ENCODE measurements at regions not wholly inside any gene's neighbourhood (a gene's known extent, or its start where the extent isn't known, plus 50 kb on each side); places are given as distances from the start of the nearest gene placed in this dataset.

GRCh38 chr11:19602891-19603290 lies 109.7 kb upstream of the NAV2 start:
- no peak overlapping the region for H3K9ac ChIP-seq (ENCODE audit: low read depth, low read length)
- no peaks in the 10 kb centered on the region for H3K27me3 ChIP-seq (ENCODE audit: insufficient read depth, low read length)
- H3K9me3 ChIP-seq (ENCODE audit: insufficient read depth, low read depth, low read length), result no peaks in the 10 kb centered on the region
- H3K36me3 ChIP-seq (ENCODE audit: insufficient read depth, low read depth, low read length), result no peaks in the 10 kb centered on the region
- H3K4me3 ChIP-seq (ENCODE audit: low read length), result no peak overlapping the region
- no peaks in the 10 kb centered on the region for H3K4me1 ChIP-seq (ENCODE audit: insufficient read depth, low read length)
- H3K27ac ChIP-seq (ENCODE audit: low read length), result no peak overlapping the region

GRCh38 chr11:19602406-19602805 lies 110.2 kb upstream of the NAV2 start:
- Histone ChIP-seq H3K4me3 (ENCODE audit: low read length) (no peak overlapping the region), H3K9ac (ENCODE audit: low read depth, low read length) (no peak overlapping the region), H3K36me3 (ENCODE audit: insufficient read depth, low read depth, low read length) (no peaks in the 10 kb centered on the region), H3K27ac (ENCODE audit: low read length) (no peak overlapping the region), H3K4me1 (ENCODE audit: insufficient read depth, low read length) (no peaks in the 10 kb centered on the region), H3K9me3 (ENCODE audit: insufficient read depth, low read depth, low read length) (no peaks in the 10 kb centered on the region), H3K27me3 (ENCODE audit: insufficient read depth, low read length) (no peaks in the 10 kb centered on the region)

- no peak overlapping the region for H3K27ac ChIP-seq (ENCODE audit: low read length)
- H3K4me3 ChIP-seq (ENCODE audit: low read length), result no peak overlapping the region
- H3K9ac ChIP-seq (ENCODE audit: low read depth, low read length), result no peak overlapping the region
- H3K36me3 ChIP-seq (ENCODE audit: insufficient read depth, low read depth, low read length), result no peaks in the 10 kb centered on the region
- no peaks in the 10 kb centered on the region for H3K4me1 ChIP-seq (ENCODE audit: insufficient read depth, low read length)
- H3K27me3 ChIP-seq (ENCODE audit: insufficient read depth, low read length), result no peaks in the 10 kb centered on the region
- no peaks in the 10 kb centered on the region for H3K9me3 ChIP-seq (ENCODE audit: insufficient read depth, low read depth, low read length)
Observed at GRCh38 chr11:19601235-19601634, 111.4 kb upstream of the NAV2 start.

GRCh38 chr11:19599681-19600080 lies 113.0 kb upstream of the NAV2 start:
- Histone ChIP-seq H3K27ac (ENCODE audit: low read length) (no peak overlapping the region), H3K9me3 (ENCODE audit: insufficient read depth, low read depth, low read length) (no peaks in the 10 kb centered on the region), H3K9ac (ENCODE audit: low read depth, low read length) (no peak overlapping the region), H3K4me1 (ENCODE audit: insufficient read depth, low read length) (no peaks in the 10 kb centered on the region), H3K27me3 (ENCODE audit: insufficient read depth, low read length) (no peaks in the 10 kb centered on the region), H3K4me3 (ENCODE audit: low read length) (no peak overlapping the region), H3K36me3 (ENCODE audit: insufficient read depth, low read depth, low read length) (no peaks in the 10 kb centered on the region)

- Histone ChIP-seq H3K36me3 (ENCODE audit: insufficient read depth, low read depth, low read length) (no peaks in the 10 kb centered on the region), H3K4me1 (ENCODE audit: insufficient read depth, low read length) (no peaks in the 10 kb centered on the region), H3K27me3 (ENCODE audit: insufficient read depth, low read length) (no peaks in the 10 kb centered on the region), H3K9ac (ENCODE audit: low read depth, low read length) (no peak overlapping the region), H3K9me3 (ENCODE audit: insufficient read depth, low read depth, low read length) (no peaks in the 10 kb centered on the region), H3K4me3 (ENCODE audit: low read length) (no peak overlapping the region), H3K27ac (ENCODE audit: low read length) (no peak overlapping the region)
Observed at GRCh38 chr11:19598876-19599486, 113.7 kb upstream of the NAV2 start.

GRCh38 chr11:19598456-19598855 lies 114.2 kb upstream of the NAV2 start:
- no peak overlapping the region for H3K27ac ChIP-seq (ENCODE audit: low read length)
- no peaks in the 10 kb centered on the region for H3K9me3 ChIP-seq (ENCODE audit: insufficient read depth, low read depth, low read length)
- no peak overlapping the region for H3K4me3 ChIP-seq (ENCODE audit: low read length)
- no peaks in the 10 kb centered on the region for H3K4me1 ChIP-seq (ENCODE audit: insufficient read depth, low read length)
- no peak overlapping the region for H3K9ac ChIP-seq (ENCODE audit: low read depth, low read length)
- H3K36me3 ChIP-seq (ENCODE audit: insufficient read depth, low read depth, low read length), result no peaks in the 10 kb centered on the region
- no peaks in the 10 kb centered on the region for H3K27me3 ChIP-seq (ENCODE audit: insufficient read depth, low read length)

- Histone ChIP-seq H3K27me3 (ENCODE audit: insufficient read depth, low read length) (no peaks in the 10 kb centered on the region), H3K4me3 (ENCODE audit: low read length) (no peak overlapping the region), H3K9me3 (ENCODE audit: insufficient read depth, low read depth, low read length) (no peaks in the 10 kb centered on the region), H3K9ac (ENCODE audit: low read depth, low read length) (no peak overlapping the region), H3K4me1 (ENCODE audit: insufficient read depth, low read length) (no peaks in the 10 kb centered on the region), H3K36me3 (ENCODE audit: insufficient read depth, low read depth, low read length) (no peaks in the 10 kb centered on the region), H3K27ac (ENCODE audit: low read length) (no peak overlapping the region)
Observed at GRCh38 chr11:19597876-19598275, 114.8 kb upstream of the NAV2 start.

- Histone ChIP-seq H3K27me3 (ENCODE audit: insufficient read depth, low read length) (no peaks in the 10 kb centered on the region), H3K27ac (ENCODE audit: low read length) (no peak overlapping the region), H3K9ac (ENCODE audit: low read depth, low read length) (no peak overlapping the region), H3K9me3 (ENCODE audit: insufficient read depth, low read depth, low read length) (no peaks in the 10 kb centered on the region), H3K4me1 (ENCODE audit: insufficient read depth, low read length) (no peaks in the 10 kb centered on the region), H3K36me3 (ENCODE audit: insufficient read depth, low read depth, low read length) (no peaks in the 10 kb centered on the region), H3K4me3 (ENCODE audit: low read length) (no peak overlapping the region)
Observed at GRCh38 chr11:19597206-19597605, 115.4 kb upstream of the NAV2 start.

GRCh38 chr11:19595840-19596751 lies 116.5 kb upstream of the NAV2 start:
- Histone ChIP-seq H3K4me1 (ENCODE audit: insufficient read depth, low read length) (no peaks in the 10 kb centered on the region), H3K36me3 (ENCODE audit: insufficient read depth, low read depth, low read length) (no peaks in the 10 kb centered on the region), H3K9me3 (ENCODE audit: insufficient read depth, low read depth, low read length) (no peaks in the 10 kb centered on the region), H3K27me3 (ENCODE audit: insufficient read depth, low read length) (no peaks in the 10 kb centered on the region), H3K4me3 (ENCODE audit: low read length) (no peak overlapping the region), H3K27ac (ENCODE audit: low read length) (no peak overlapping the region), H3K9ac (ENCODE audit: low read depth, low read length) (no peak overlapping the region)

- Histone ChIP-seq H3K4me3 (ENCODE audit: low read length) (no peak overlapping the region), H3K9ac (ENCODE audit: low read depth, low read length) (no peak overlapping the region), H3K4me1 (ENCODE audit: insufficient read depth, low read length) (no peaks in the 10 kb centered on the region), H3K27ac (ENCODE audit: low read length) (no peak overlapping the region), H3K36me3 (ENCODE audit: insufficient read depth, low read depth, low read length) (no peaks in the 10 kb centered on the region), H3K9me3 (ENCODE audit: insufficient read depth, low read depth, low read length) (no peaks in the 10 kb centered on the region), H3K27me3 (ENCODE audit: insufficient read depth, low read length) (no peaks in the 10 kb centered on the region)
Observed at GRCh38 chr11:19595499-19595839, 117.2 kb upstream of the NAV2 start.

GRCh38 chr11:19594326-19594725 lies 118.3 kb upstream of the NAV2 start:
- Histone ChIP-seq H3K4me1 (ENCODE audit: insufficient read depth, low read length) (no peaks in the 10 kb centered on the region), H3K9me3 (ENCODE audit: insufficient read depth, low read depth, low read length) (no peaks in the 10 kb centered on the region), H3K4me3 (ENCODE audit: low read length) (no peak overlapping the region), H3K27me3 (ENCODE audit: insufficient read depth, low read length) (no peaks in the 10 kb centered on the region), H3K36me3 (ENCODE audit: insufficient read depth, low read depth, low read length) (no peaks in the 10 kb centered on the region), H3K9ac (ENCODE audit: low read depth, low read length) (no peak overlapping the region), H3K27ac (ENCODE audit: low read length) (no peak overlapping the region)

GRCh38 chr11:19592842-19593241 lies 119.8 kb upstream of the NAV2 start:
- no peak overlapping the region for H3K4me3 ChIP-seq (ENCODE audit: low read length)
- no peaks in the 10 kb centered on the region for H3K36me3 ChIP-seq (ENCODE audit: insufficient read depth, low read depth, low read length)
- H3K9me3 ChIP-seq (ENCODE audit: insufficient read depth, low read depth, low read length), result peaks cover under 1% of the 10 kb centered on the region; the same call in 1 of the 2 replicates
- no peaks in the 10 kb centered on the region for H3K27me3 ChIP-seq (ENCODE audit: insufficient read depth, low read length)
- no peaks in the 10 kb centered on the region for H3K4me1 ChIP-seq (ENCODE audit: insufficient read depth, low read length)
- no peak overlapping the region for H3K9ac ChIP-seq (ENCODE audit: low read depth, low read length)
- H3K27ac ChIP-seq (ENCODE audit: low read length), result no peak overlapping the region

All from iPS-20b (cell line).